Mesothelial cell of epicardium (in vitro differentiated cells): ENCODE measurements at regions not wholly inside any gene's neighbourhood (a gene's known extent, or its start where the extent isn't known, plus 50 kb on each side); places are given as distances from the start of the nearest gene placed in this dataset.
A peak's percentile ranks its signal among the peaks of the same experiment; 100 is the strongest.
"Not testable (repeated sequence)": the region's sequence is repeated elsewhere in the genome, so short reads cannot be mapped to it uniquely, and the experiment has no call there.

Experiments used
- DNase-seq, 2 experiments: peaks; one replicate each; pipeline ENCODE4 v3.0.0; 2021; ENCODE audit warnings: low spot score in 2 of 2; ENCODE audit not compliant: unreplicated experiment in 2 of 2
- H3K27ac Mint-ChIP-seq: 2 replicates; pipeline ENCODE4 v1.8.0; 2021; ENCODE audit warnings: mixed read lengths
- H3K27me3 Mint-ChIP-seq: 2 replicates; pipeline ENCODE4 v1.8.0; 2021; ENCODE audit warnings: low read depth, mixed read lengths
- H3K36me3 Mint-ChIP-seq: 2 replicates; pipeline ENCODE4 v1.8.0; 2021; ENCODE audit warnings: mixed read lengths
- H3K4me1 Mint-ChIP-seq: 2 replicates; pipeline ENCODE4 v1.8.0; 2021; ENCODE audit warnings: mixed read lengths
- H3K4me3 Mint-ChIP-seq: 2 replicates; pipeline ENCODE4 v1.8.0; 2021; ENCODE audit warnings: mild to moderate bottlenecking, moderate library complexity, mixed read lengths
- H3K9me3 Mint-ChIP-seq: 2 replicates; pipeline ENCODE4 v1.8.0; 2021; ENCODE audit warnings: mixed read lengths
- CTCF ChIP-seq: fragments of 200-600 bp; sonication (generic); IDR thresholded peaks from one replicate; pipeline ENCODE4 v1.5.0; 2021; ENCODE audit warnings: antibody characterized with exemption; ENCODE audit not compliant: unreplicated experiment

- H3K4me1 Mint-ChIP-seq, result no peaks in the 10 kb centered on the region
- H3K27ac Mint-ChIP-seq, result no peak overlapping the region
- H3K27me3 Mint-ChIP-seq, result peaks cover 2% of the 10 kb centered on the region
- TF ChIP-seq CTCF, result no peak
- no peak overlapping the region for H3K4me3 Mint-ChIP-seq
- peaks cover 33% of the 10 kb centered on the region for H3K9me3 Mint-ChIP-seq
- no peaks in the 10 kb centered on the region for H3K36me3 Mint-ChIP-seq
- no peak for DNase-seq
Measured at GRCh38 chr2:195108182-195108581, 548.8 kb upstream of the SLC39A10 start.

- Mint-ChIP-seq H3K27me3 (peaks cover 5% of the 10 kb centered on the region), H3K4me3 (no peak overlapping the region), H3K9me3 (peaks cover 29% of the 10 kb centered on the region), H3K36me3 (no peaks in the 10 kb centered on the region), H3K4me1 (no peaks in the 10 kb centered on the region), H3K27ac (no peak overlapping the region)
- no peak for TF ChIP-seq CTCF
- DNase-seq, result no peak
Measured at GRCh38 chr2:195106681-195107380, 550.2 kb upstream of the SLC39A10 start.

- Mint-ChIP-seq H3K27ac (no peak overlapping the region), H3K4me1 (no peaks in the 10 kb centered on the region), H3K4me3 (no peak overlapping the region)
Measured at GRCh38 chr2:195105581-195105980, 551.4 kb upstream of the SLC39A10 start.

GRCh38 chr2:195094330-195094729 is 562.7 kb upstream of the SLC39A10 start:
- H3K9me3 Mint-ChIP-seq, result peaks cover 9% of the 10 kb centered on the region
- H3K4me1 Mint-ChIP-seq, result no peaks in the 10 kb centered on the region
- H3K4me3 Mint-ChIP-seq, result no peak overlapping the region
- H3K36me3 Mint-ChIP-seq, result no peaks in the 10 kb centered on the region
- no peak overlapping the region for H3K27ac Mint-ChIP-seq
- no peak for TF ChIP-seq CTCF
- no peaks in the 10 kb centered on the region for H3K27me3 Mint-ChIP-seq
- DNase-seq, result no peak

More at GRCh38 chr2:195105581-195105980, 551.4 kb upstream of the SLC39A10 start:
- no peak for TF ChIP-seq CTCF
- DNase-seq, result no peak
- Mint-ChIP-seq H3K9me3 (peaks cover 20% of the 10 kb centered on the region), H3K27me3 (peaks cover 5% of the 10 kb centered on the region), H3K36me3 (no peaks in the 10 kb centered on the region)

- Mint-ChIP-seq H3K27me3 (no peaks in the 10 kb centered on the region), H3K36me3 (no peaks in the 10 kb centered on the region), H3K4me1 (no peaks in the 10 kb centered on the region), H3K27ac (no peak overlapping the region), H3K4me3 (no peak overlapping the region), H3K9me3 (peaks cover 9% of the 10 kb centered on the region)
- no peak for TF ChIP-seq CTCF
- no peak for DNase-seq
Measured at GRCh38 chr2:195092341-195092740, 564.7 kb upstream of the SLC39A10 start.

- H3K36me3 Mint-ChIP-seq, DNase-seq, H3K27me3 Mint-ChIP-seq, H3K4me1 Mint-ChIP-seq, H3K27ac Mint-ChIP-seq: not testable (repeated sequence)
- H3K9me3 Mint-ChIP-seq, result peaks cover 13% of the 10 kb centered on the region
- peak overlapping the region; percentile 60 for H3K4me3 Mint-ChIP-seq
Measured at GRCh38 chr2:195072806-195073205, 584.2 kb upstream of the SLC39A10 start.
